CD8-positive, alpha-beta memory T cell (primary cell): ENCODE measurements at regions not wholly inside any gene's neighbourhood (a gene's known extent, or its start where the extent isn't known, plus 50 kb on each side); places are given as distances from the start of the nearest gene placed in this dataset.
"Not testable (repeated sequence)": the region's sequence is repeated elsewhere in the genome, so short reads cannot be mapped to it uniquely, and the experiment has no call there.

Experiments
- CTCF ChIA-PET: fragments of 350-600 bp; sonication (Branson Sonifier 250); formaldehyde crosslinking; loops from one replicate; lab custom pipeline; 2021; ENCODE audit warnings: antibody characterized with exemption; lab: Charles Lee
- POLR2A ChIA-PET: fragments of 350-600 bp; sonication (Branson Sonifier 250); formaldehyde crosslinking; loops from one replicate; lab custom pipeline; 2021; ENCODE audit warnings: antibody characterized with exemption; lab: Charles Lee
- DNase-seq, 5 donors: peaks; one replicate each; pipeline versions ENCODE4 v3.0.0 to v3.0.0-alpha.2; 2020 to 2022; ENCODE audit warnings: mixed read lengths in 1 of 5
- H3K27ac ChIP-seq: one replicate; pipeline ENCODE4 v1.7.0; 2013; ENCODE audit warnings: low read depth, mild to moderate bottlenecking, low read length, moderate library complexity
- H3K27me3 ChIP-seq: 2 replicates; pipeline ENCODE4 v1.7.0; 2013; ENCODE audit warnings: low read length, mild to moderate bottlenecking; ENCODE audit not compliant: insufficient read depth, poor library complexity, severe bottlenecking
- H3K36me3 ChIP-seq: 2 replicates; pipeline ENCODE4 v1.7.0; 2013; ENCODE audit warnings: mild to moderate bottlenecking, low read length, moderate library complexity; ENCODE audit not compliant: insufficient read depth
- H3K4me1 ChIP-seq: 2 replicates; pipeline ENCODE4 v1.7.0; 2013; ENCODE audit warnings: mild to moderate bottlenecking, low read length, moderate library complexity; ENCODE audit not compliant: insufficient read depth
- H3K4me3 ChIP-seq: 2 replicates; pipeline ENCODE4 v1.7.0; 2013; ENCODE audit warnings: mild to moderate bottlenecking, low read length
- H3K9me3 ChIP-seq: 2 replicates; pipeline ENCODE4 v1.7.0; 2013; ENCODE audit warnings: mild to moderate bottlenecking, low read length
- H3K27ac Mint-ChIP-seq, 8 donors: one replicate each; pipeline ENCODE4 v1.8.0; 2020 to 2021; ENCODE audit warnings: mixed read lengths in 8 of 8, mild to moderate bottlenecking in 6 of 8, inconsistent platforms in 3 of 8, moderate library complexity in 3 of 8
- H3K27me3 Mint-ChIP-seq, 2 donors: one replicate each; pipeline ENCODE4 v1.8.0; 2020 to 2021; ENCODE audit warnings: mixed read lengths in 2 of 2, mild to moderate bottlenecking in 1 of 2, moderate library complexity in 1 of 2
- H3K36me3 Mint-ChIP-seq, 3 donors: one replicate each; pipeline ENCODE4 v1.8.0; 2020 to 2021; ENCODE audit warnings: mixed read lengths in 3 of 3, inconsistent platforms in 1 of 3, mild to moderate bottlenecking in 1 of 3
- H3K4me1 Mint-ChIP-seq, 3 donors: one replicate each; pipeline ENCODE4 v1.8.0; 2020 to 2021; ENCODE audit warnings: mixed read lengths in 3 of 3, inconsistent platforms in 1 of 3, mild to moderate bottlenecking in 1 of 3
- H3K4me3 Mint-ChIP-seq, 7 donors: one replicate each; pipeline ENCODE4 v1.8.0; 2020 to 2021; ENCODE audit warnings: mixed read lengths in 7 of 7, mild to moderate bottlenecking in 6 of 7, moderate library complexity in 4 of 7, inconsistent platforms in 2 of 7
- H3K9me3 Mint-ChIP-seq, 5 donors: one replicate each; pipeline ENCODE4 v1.8.0; 2020 to 2022; ENCODE audit warnings: mixed read lengths in 5 of 5, mild to moderate bottlenecking in 3 of 5, moderate library complexity in 2 of 5, inconsistent platforms in 1 of 5

DNA sequence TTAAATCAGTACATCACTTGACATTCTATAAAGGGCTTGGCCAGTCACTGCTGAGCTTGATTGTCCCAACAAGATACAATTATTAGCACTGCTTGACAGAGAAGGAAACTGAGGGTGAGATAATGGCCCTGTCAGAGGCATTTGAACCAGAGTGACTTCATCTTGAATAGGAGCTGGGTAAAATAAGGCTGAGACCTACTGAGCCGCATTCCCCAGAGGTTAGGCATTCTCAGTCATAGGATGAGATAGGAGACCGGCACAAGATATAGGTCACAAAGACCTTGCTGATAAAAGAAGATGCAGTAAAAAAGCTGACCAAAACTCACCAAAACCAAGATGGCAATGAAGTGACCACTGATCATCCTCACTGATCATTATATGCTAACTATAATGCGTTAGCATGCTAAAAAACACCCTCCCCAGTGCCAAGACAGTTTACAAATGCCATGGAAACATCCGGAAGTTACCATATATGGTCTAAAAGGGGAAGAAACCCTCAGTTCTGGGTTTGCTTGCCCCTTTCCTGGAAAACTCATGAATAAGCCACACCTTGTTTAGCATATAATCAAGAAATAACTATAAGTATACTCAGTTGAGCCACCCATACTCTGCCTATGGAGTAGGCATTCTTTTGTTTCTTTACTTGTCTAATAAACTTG, 239.1 kb upstream of the SETMAR start:
- Histone ChIP-seq H3K4me3 (no peak overlapping the region), H3K4me1 (no peaks in the 10 kb centered on the region), H3K27ac (no peak overlapping the region), H3K9me3 (no peaks in the 10 kb centered on the region), H3K36me3 (no peaks in the 10 kb centered on the region), H3K27me3 (no peaks in the 10 kb centered on the region)
- Mint-ChIP-seq H3K4me1 (no peaks in the 10 kb centered on the region), H3K4me3 (no peak overlapping the region), H3K27me3 (peaks cover 0 to 4% of the 10 kb centered on the region in 2 donors), H3K27ac (no peak overlapping the region), H3K9me3 (peaks cover 0 to 4% (median 2%) of the 10 kb centered on the region in 5 donors), H3K36me3 (peaks cover 0 to 22% (median 5%) of the 10 kb centered on the region in 3 donors)
- ChIA-PET CTCF (no interaction called here), POLR2A (no interaction called here)
- no peak for DNase-seq

DNA sequence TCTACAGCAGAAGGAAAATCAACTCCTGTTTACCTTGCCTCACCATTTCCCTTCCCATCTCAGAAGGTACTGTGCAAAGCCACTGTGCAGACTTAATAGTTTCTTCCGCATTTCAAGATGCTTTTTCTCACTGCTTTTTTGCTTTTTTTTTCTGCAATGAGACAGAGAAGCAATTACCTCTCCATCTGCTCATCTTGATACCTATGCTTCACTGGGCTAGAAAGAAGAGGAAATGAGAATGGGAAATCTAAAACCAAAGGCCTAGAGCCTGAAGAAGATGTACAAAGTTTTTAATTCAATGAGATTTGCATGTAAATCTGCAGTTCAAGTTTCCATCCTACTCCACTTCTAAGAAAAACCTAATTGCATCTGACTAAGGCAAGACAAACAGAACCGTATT, 238.1 kb upstream of the SETMAR start:
- peaks cover 0 to 4% of the 10 kb centered on the region in 2 donors for H3K27me3 Mint-ChIP-seq
- ChIA-PET POLR2A (no interaction called here), CTCF (no interaction called here)
- H3K9me3 Mint-ChIP-seq, result peaks cover 0 to 4% (median 2%) of the 10 kb centered on the region in 5 donors
- Histone ChIP-seq H3K9me3 (no peaks in the 10 kb centered on the region), H3K4me1 (no peaks in the 10 kb centered on the region), H3K36me3 (no peaks in the 10 kb centered on the region), H3K4me3 (no peak overlapping the region), H3K27me3 (no peaks in the 10 kb centered on the region), H3K27ac (no peak overlapping the region)
- H3K4me3 Mint-ChIP-seq, result no peak overlapping the region
- no peaks in the 10 kb centered on the region for H3K4me1 Mint-ChIP-seq
- no peak for DNase-seq
- H3K27ac Mint-ChIP-seq, result no peak overlapping the region
- peaks cover 0 to 22% (median 5%) of the 10 kb centered on the region in 3 donors for H3K36me3 Mint-ChIP-seq

GRCh38 chr3:4065554-4065953, 237.6 kb upstream of the SETMAR start:
- ChIA-PET POLR2A (no interaction called here), CTCF (no interaction called here)
- no peaks in the 10 kb centered on the region for H3K36me3 ChIP-seq
- H3K9me3 ChIP-seq, result no peaks in the 10 kb centered on the region
- H3K27ac ChIP-seq, result no peak overlapping the region
- no peaks in the 10 kb centered on the region for H3K4me1 ChIP-seq
- no peak overlapping the region for H3K4me3 Mint-ChIP-seq
- H3K27ac Mint-ChIP-seq, result no peak overlapping the region
- H3K4me1 Mint-ChIP-seq, result no peaks in the 10 kb centered on the region
- peaks cover 0 to 4% of the 10 kb centered on the region in 2 donors for H3K27me3 Mint-ChIP-seq
- H3K9me3 Mint-ChIP-seq, result peaks cover 0 to 4% (median 2%) of the 10 kb centered on the region in 5 donors
- H3K27me3 ChIP-seq, result no peaks in the 10 kb centered on the region
- H3K4me3 ChIP-seq, result no peak overlapping the region
- DNase-seq, result no peak
- peaks cover 0 to 22% (median 5%) of the 10 kb centered on the region in 3 donors for H3K36me3 Mint-ChIP-seq

- POLR2A ChIA-PET, result no interaction called here
- Mint-ChIP-seq H3K4me3 (no peak overlapping the region), H3K27ac (no peak overlapping the region), H3K36me3 (peaks cover 0 to 26% (median 7%) of the 10 kb centered on the region in 3 donors), H3K27me3 (peaks cover 0 to 4% of the 10 kb centered on the region in 2 donors), H3K9me3 (peaks cover 4 to 13% (median 6%) of the 10 kb centered on the region in 5 donors), H3K4me1 (peaks cover 0 to 18% (median 6%) of the 10 kb centered on the region in 3 donors)
- Histone ChIP-seq H3K4me3 (no peak overlapping the region), H3K27me3 (no peaks in the 10 kb centered on the region), H3K9me3 (no peaks in the 10 kb centered on the region), H3K4me1 (no peaks in the 10 kb centered on the region), H3K27ac (no peak overlapping the region), H3K36me3 (no peaks in the 10 kb centered on the region)
- no peak for DNase-seq
- CTCF ChIA-PET, result no interaction called here
Observed at GRCh38 chr3:4067893-4068292, 235.3 kb upstream of the SETMAR start.

GRCh38 chr3:4069796-4070195, 233.4 kb upstream of the SETMAR start:
- H3K36me3 ChIP-seq, result no peaks in the 10 kb centered on the region
- Mint-ChIP-seq H3K9me3 (peaks cover 7 to 30% (median 21%) of the 10 kb centered on the region in 5 donors), H3K27me3 (peaks cover 0 to 4% of the 10 kb centered on the region in 2 donors), H3K36me3 (peaks cover 0 to 40% (median 7%) of the 10 kb centered on the region in 3 donors), H3K4me1 (peaks cover 0 to 20% (median 6%) of the 10 kb centered on the region in 3 donors), H3K27ac (no peak overlapping the region), H3K4me3 (no peak overlapping the region)
- ChIA-PET POLR2A (no interaction called here), CTCF (no interaction called here)
- no peak overlapping the region for H3K27ac ChIP-seq
- no peaks in the 10 kb centered on the region for H3K4me1 ChIP-seq
- no peak overlapping the region for H3K4me3 ChIP-seq
- DNase-seq, result no peak
- H3K27me3 ChIP-seq, result no peaks in the 10 kb centered on the region
- H3K9me3 ChIP-seq, result no peaks in the 10 kb centered on the region

DNA sequence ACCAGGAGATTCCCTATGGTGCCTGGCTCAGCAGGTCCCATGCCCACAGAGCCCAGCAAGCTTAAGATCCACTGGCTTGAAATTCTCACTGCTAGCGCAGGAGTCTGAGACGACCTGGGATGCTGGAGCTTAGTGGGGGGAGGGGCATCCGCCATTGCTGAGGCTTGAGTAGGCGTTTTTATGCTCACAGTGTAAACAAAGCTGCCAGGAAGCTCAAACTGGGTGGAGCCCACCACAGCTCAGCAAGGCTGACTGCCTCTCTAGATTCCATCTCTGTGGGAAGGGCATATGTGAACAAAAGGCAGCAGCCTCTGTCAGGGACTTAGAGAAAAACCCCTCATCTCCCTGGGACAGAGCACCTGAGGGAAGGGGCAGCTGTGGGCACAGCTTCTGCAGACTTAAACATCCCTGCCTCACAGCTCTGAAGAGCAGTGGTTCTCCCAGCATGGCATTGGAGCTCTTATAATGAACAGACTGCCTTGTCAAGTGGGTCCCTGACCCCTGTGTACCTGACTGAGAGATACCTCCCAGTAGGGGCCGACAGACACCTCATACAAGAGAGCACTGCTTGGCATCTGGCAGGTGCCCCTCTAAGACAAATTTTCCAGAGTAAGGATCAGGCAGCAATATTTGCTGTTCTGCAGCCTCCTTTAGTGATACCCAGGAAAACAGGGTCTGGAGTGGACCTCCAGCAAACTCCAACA, 231.5 kb upstream of the SETMAR start:
- no peaks in the 10 kb centered on the region for H3K4me1 ChIP-seq
- ChIA-PET POLR2A (no interaction called here), CTCF (no interaction called here)
- no peaks in the 10 kb centered on the region for H3K27me3 ChIP-seq
- H3K4me3 ChIP-seq, result no peak overlapping the region
- H3K4me3 Mint-ChIP-seq, result no peak overlapping the region
- H3K27ac ChIP-seq, result no peak overlapping the region
- no peak for DNase-seq
- peaks cover 7 to 44% (median 28%) of the 10 kb centered on the region in 5 donors for H3K9me3 Mint-ChIP-seq
- H3K4me1 Mint-ChIP-seq, result peaks cover 0 to 20% (median 6%) of the 10 kb centered on the region in 3 donors
- H3K9me3 ChIP-seq, result no peaks in the 10 kb centered on the region
- H3K27me3 Mint-ChIP-seq, result peaks cover 0 to 3% of the 10 kb centered on the region in 2 donors
- H3K36me3 ChIP-seq, result no peaks in the 10 kb centered on the region
- peaks cover 0 to 41% (median 10%) of the 10 kb centered on the region in 3 donors for H3K36me3 Mint-ChIP-seq
- no peak overlapping the region for H3K27ac Mint-ChIP-seq

DNA sequence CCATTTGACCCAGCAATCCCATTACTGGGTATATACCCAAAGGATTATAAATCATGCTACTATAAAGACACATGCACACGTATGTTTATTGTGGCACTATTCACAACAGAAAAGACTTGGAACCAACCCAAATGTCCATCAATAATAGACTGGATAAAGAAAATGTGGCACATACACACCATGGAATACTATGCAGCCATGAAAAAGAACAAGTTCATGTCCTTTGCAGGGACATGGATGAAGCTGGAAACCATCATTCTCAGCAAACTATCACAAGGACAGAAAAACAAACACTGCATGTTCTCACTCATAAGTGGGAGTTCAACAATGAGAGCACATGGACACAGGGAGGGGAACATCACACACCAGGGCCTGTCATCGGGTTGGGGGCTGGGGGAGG, 225.9 kb upstream of the SETMAR start:
- not testable (repeated sequence) for H3K27ac Mint-ChIP-seq

DNA sequence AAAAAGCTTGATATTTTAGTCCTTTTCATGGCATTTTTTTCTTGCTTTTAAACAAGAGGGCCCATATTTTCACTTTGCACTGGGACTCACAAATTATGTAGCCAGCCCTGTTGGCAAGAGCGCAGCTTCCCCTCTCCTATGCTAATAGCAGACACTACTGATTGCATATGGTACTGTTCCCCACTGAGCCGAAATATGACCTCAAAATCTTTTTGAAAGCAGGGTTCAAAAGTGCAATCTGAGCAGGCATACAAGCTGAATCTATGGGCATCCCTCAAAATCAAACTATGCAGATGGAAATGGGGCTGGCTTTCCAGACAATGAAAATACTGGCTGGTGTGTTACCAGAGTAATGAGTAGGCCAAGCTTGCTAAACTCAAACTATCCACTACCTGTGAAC, 225.2 kb upstream of the SETMAR start:
- Histone ChIP-seq H3K27ac (no peak overlapping the region), H3K4me3 (no peak overlapping the region), H3K27me3 (no peaks in the 10 kb centered on the region), H3K36me3 (no peaks in the 10 kb centered on the region), H3K9me3 (no peaks in the 10 kb centered on the region), H3K4me1 (no peaks in the 10 kb centered on the region)
- Mint-ChIP-seq H3K27me3 (peaks cover 0 to 1% of the 10 kb centered on the region in 2 donors), H3K4me1 (peaks cover 0 to 1% (median 0%) of the 10 kb centered on the region in 3 donors), H3K27ac (no peak overlapping the region), H3K36me3 (peaks cover 2 to 27% (median 2%) of the 10 kb centered on the region in 3 donors), H3K9me3 (peaks cover under 1 to 47% (median 23%) of the 10 kb centered on the region in 5 donors), H3K4me3 (no peak overlapping the region)
- POLR2A ChIA-PET, result no interaction called here
- no peak for DNase-seq
- CTCF ChIA-PET, result no interaction called here

More for the DNA sequence above, 225.9 kb upstream of the SETMAR start:
- H3K9me3 ChIP-seq, H3K4me3 Mint-ChIP-seq, CTCF ChIA-PET, H3K27ac ChIP-seq, DNase-seq, H3K4me1 Mint-ChIP-seq, H3K4me1 ChIP-seq, H3K36me3 ChIP-seq, H3K27me3 Mint-ChIP-seq, POLR2A ChIA-PET, H3K27me3 ChIP-seq, H3K4me3 ChIP-seq: not testable (repeated sequence)
- peaks cover 2 to 32% (median 5%) of the 10 kb centered on the region in 3 donors for H3K36me3 Mint-ChIP-seq
- H3K9me3 Mint-ChIP-seq, result peaks cover 7 to 53% (median 27%) of the 10 kb centered on the region in 5 donors
